Transverse colon (tissue), 4 donors: ENCODE measurements at regions not wholly inside any gene's neighbourhood (a gene's known extent, or its start where the extent isn't known, plus 50 kb on each side); places are given as distances from the start of the nearest gene placed in this dataset.

Experiments
- DNase-seq: peaks from one replicate; pipeline ENCODE4 v3.0.0-alpha.2; 2019
- H3K27ac ChIP-seq, 4 donors: fragments of 200-600 bp; sonication (generic); 2 replicates each; pipeline ENCODE4 v1.5.1; 2016 to 2018; ENCODE audit warnings: inconsistent platforms in 4 of 4
- H3K27me3 ChIP-seq: fragments of 200-600 bp; sonication (generic); 2 replicates; pipeline ENCODE4 v1.5.1; 2017; ENCODE audit warnings: inconsistent platforms
- H3K36me3 ChIP-seq, 4 donors: fragments of 200-600 bp; sonication (generic); 2 replicates each; pipeline ENCODE4 v1.5.1; 2017 to 2019; ENCODE audit warnings: inconsistent platforms in 4 of 4
- H3K4me1 ChIP-seq, 4 donors: fragments of 200-600 bp; sonication (generic); 2 replicates each; pipeline ENCODE4 v1.5.1; 2017 to 2020; ENCODE audit warnings: inconsistent platforms in 4 of 4
- H3K4me3 ChIP-seq, 4 donors: fragments of 200-600 bp; sonication (generic); 1 replicate in 1 of 4; 2 replicates in 3 of 4; pipeline versions ENCODE4 v1.5.1 to v1.6.1; 2017 to 2019; ENCODE audit warnings: inconsistent platforms in 4 of 4
- H3K9me3 ChIP-seq, 2 donors: fragments of 200-600 bp; sonication (generic); 2 replicates each; pipeline ENCODE4 v1.5.1; 2017 to 2019; ENCODE audit warnings: inconsistent platforms in 2 of 2
- EP300 ChIP-seq: sonication (generic); formaldehyde crosslinking; IDR thresholded peaks from one replicate; pipeline ENCODE4 v1.6.1; 2017; ENCODE audit warnings: antibody characterized with exemption, low read depth
- POLR2A ChIP-seq: fragments of 450-650 bp; IDR thresholded peaks from one replicate; pipeline ENCODE4 v1.6.1; 2016; ENCODE audit warnings: antibody characterized with exemption, mild to moderate bottlenecking, moderate library complexity
- POLR2AphosphoS5 ChIP-seq, 3 donors: sonication (generic); formaldehyde crosslinking; IDR thresholded peaks; one replicate each; pipeline ENCODE4 v1.6.1; 2016; ENCODE audit warnings: antibody characterized with exemption in 3 of 3
- WGBS, 2 donors: methylation state at CpG; one replicate each; pipeline ENCODE4 v1.1.5; 2018; ENCODE audit warnings: low coverage in 1 of 2; 5-methylcytosine and 5-hydroxymethylcytosine counted together
- in situ Hi-C, 4 donors: fragments of 200-750 bp; cut with MboI; loops; one replicate each; pipeline versions ENCODE4 v1.15.0 to v1.15.1; 2017; ENCODE audit warnings: low sequenced_read_pairs in 3 of 4, low pct_ligation_motif_present in 1 of 4, low pct_unique_long_range_greater_than_20kb in 1 of 4
- intact Hi-C: fragments of 100-400 bp; cut with DNase I; formaldehyde crosslinking; loops from one replicate; pipeline ENCODE4 v1.15.1; 2023; ENCODE audit warnings: low total_unique reads
- TF ChIP-seq, protein P1 (sequence below), 5 experiments: fragments of 200-600 bp in 3 of 5; fragments of 450-650 bp in 2 of 5; sonication (generic) in 3 of 5; IDR thresholded peaks; 1 replicate in 2 of 5; 2 replicates in 3 of 5; pipeline ENCODE4 v1.5.1; 2016 to 2017; ENCODE audit warnings: antibody characterized with exemption in 5 of 5, inconsistent platforms in 3 of 5, mild to moderate bottlenecking in 2 of 5, moderate library complexity in 1 of 5

DNA sequence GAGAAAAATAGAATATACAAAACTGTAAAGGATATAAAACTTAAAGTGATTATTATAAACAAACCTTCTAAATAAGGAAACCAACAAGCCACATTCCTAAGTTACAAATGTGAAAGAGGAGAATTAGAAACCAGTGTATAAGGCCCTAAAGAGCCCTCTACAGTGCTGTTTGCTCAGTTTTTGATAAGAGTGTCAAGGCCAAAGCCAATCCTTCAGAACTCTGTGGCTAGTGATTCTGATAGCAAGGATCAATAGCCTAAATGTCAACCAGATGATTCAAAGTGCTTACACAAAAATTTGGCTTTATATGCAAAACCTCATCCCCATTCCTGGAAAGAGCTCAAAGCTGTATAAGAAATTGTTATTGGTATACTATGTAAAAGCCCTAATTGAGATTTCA is 104.6 kb upstream of the HTR1E start:
- DNase-seq, result no peak
- no peak overlapping the region for H3K4me3 ChIP-seq
- H3K27ac ChIP-seq, result no peak overlapping the region
- intact Hi-C loops (no loop called here), in situ Hi-C loops (no loop called here)
- TF ChIP-seq, protein P1, sequence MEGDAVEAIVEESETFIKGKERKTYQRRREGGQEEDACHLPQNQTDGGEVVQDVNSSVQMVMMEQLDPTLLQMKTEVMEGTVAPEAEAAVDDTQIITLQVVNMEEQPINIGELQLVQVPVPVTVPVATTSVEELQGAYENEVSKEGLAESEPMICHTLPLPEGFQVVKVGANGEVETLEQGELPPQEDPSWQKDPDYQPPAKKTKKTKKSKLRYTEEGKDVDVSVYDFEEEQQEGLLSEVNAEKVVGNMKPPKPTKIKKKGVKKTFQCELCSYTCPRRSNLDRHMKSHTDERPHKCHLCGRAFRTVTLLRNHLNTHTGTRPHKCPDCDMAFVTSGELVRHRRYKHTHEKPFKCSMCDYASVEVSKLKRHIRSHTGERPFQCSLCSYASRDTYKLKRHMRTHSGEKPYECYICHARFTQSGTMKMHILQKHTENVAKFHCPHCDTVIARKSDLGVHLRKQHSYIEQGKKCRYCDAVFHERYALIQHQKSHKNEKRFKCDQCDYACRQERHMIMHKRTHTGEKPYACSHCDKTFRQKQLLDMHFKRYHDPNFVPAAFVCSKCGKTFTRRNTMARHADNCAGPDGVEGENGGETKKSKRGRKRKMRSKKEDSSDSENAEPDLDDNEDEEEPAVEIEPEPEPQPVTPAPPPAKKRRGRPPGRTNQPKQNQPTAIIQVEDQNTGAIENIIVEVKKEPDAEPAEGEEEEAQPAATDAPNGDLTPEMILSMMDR (IDR thresholded peaks at IDR 0.05), result no peak
- TF ChIP-seq POLR2AphosphoS5 (IDR thresholded peaks at IDR 0.05) (no peak), EP300 (no peak), POLR2A (no peak)
- H3K27me3 ChIP-seq, result no peaks in the 10 kb centered on the region
- H3K9me3 ChIP-seq, result no peaks in the 10 kb centered on the region
- no peaks in the 10 kb centered on the region for H3K36me3 ChIP-seq
- H3K4me1 ChIP-seq, result no peaks in the 10 kb centered on the region

DNA sequence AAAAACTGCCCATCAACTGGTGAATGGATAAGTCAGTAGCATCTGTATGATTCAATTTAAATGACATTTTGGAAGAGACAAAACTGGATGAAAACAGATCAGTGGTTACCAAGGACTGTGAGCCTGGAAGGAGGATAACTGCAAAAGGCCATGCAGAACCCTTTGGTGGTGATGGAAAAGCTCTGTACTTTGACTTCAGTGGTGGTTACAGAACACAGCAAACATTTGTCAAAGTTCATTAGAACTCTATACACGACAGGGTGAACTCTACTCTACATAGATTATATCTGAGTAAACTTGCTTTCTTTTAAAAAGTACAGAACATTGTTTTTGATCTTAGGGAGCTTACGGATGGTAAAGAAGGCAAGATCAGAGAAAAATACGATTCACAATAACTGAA is 111.9 kb upstream of the HTR1E start:
- intact Hi-C loops (no loop called here), in situ Hi-C loops (no loop called here)
- H3K36me3 ChIP-seq, result no peaks in the 10 kb centered on the region
- 29 to 43% methylated on average over 3 of the region's 3 CpGs for WGBS, 2 donors
- DNase-seq, result no peak
- no peak overlapping the region for H3K4me3 ChIP-seq
- TF ChIP-seq EP300 (no peak), POLR2AphosphoS5 (IDR thresholded peaks at IDR 0.05) (no peak)
- no peaks in the 10 kb centered on the region for H3K9me3 ChIP-seq
- no peaks in the 10 kb centered on the region for H3K4me1 ChIP-seq
- H3K27ac ChIP-seq, result no peak overlapping the region
- H3K27me3 ChIP-seq, result no peaks in the 10 kb centered on the region

DNA sequence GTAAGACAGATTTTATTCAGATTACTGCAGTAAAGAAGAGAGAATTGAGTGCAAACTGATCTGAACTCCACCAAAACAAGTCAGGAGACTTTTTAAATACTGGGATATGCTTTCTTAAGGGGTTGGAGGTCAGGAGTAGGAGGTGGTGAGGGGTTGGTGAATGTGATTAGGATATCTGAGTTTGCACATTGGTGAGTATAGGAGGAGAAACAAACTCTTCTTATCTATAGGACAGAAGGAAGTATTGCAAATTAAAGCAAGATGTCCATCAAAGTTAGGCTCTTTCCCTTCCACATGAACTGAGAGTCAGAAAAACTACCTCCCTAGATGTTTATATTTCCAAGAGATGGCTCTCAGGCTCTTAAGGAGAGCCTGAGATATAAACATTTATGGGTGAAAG is 114.6 kb upstream of the HTR1E start:
- no peaks in the 10 kb centered on the region for H3K36me3 ChIP-seq
- H3K27me3 ChIP-seq, result no peaks in the 10 kb centered on the region
- in situ Hi-C loops, result no loop called here
- no peak for DNase-seq
- H3K4me1 ChIP-seq, result no peaks in the 10 kb centered on the region
- intact Hi-C loops, result no loop called here
- H3K9me3 ChIP-seq, result peaks cover 0 to 2% of the 10 kb centered on the region in 2 donors
- no peak overlapping the region for H3K27ac ChIP-seq
- H3K4me3 ChIP-seq, result no peak overlapping the region
- TF ChIP-seq POLR2A (no peak), POLR2AphosphoS5 (IDR thresholded peaks at IDR 0.05) (no peak)

DNA sequence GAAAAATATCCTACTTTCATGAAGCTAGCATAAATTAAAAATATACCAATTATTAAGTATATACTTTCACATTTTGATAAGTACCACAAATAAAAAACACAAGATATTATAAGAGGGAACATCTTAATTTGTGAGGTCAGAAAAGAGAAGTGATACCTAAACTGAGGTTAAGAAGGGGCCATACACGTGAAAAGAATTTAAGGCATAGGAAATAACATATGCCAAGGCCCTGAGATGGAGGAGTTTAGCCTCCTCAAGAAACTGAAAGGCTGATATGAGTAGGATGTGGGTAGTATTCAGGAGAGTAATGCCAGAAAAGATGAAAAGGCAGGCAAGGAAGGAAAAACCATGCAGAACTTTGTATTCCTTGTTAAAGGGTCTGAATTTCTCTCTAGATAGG is 116.6 kb upstream of the HTR1E start:
- Histone ChIP-seq H3K4me1 (no peaks in the 10 kb centered on the region), H3K27me3 (no peaks in the 10 kb centered on the region), H3K36me3 (no peaks in the 10 kb centered on the region), H3K27ac (no peak overlapping the region), H3K9me3 (peaks cover 0 to 2% of the 10 kb centered on the region in 2 donors), H3K4me3 (no peak overlapping the region)
- intact Hi-C loops, result no loop called here
- TF ChIP-seq, protein P1 (IDR thresholded peaks at IDR 0.05), result no peak
- TF ChIP-seq POLR2A (no peak), EP300 (no peak), POLR2AphosphoS5 (IDR thresholded peaks at IDR 0.05) (no peak)
- in situ Hi-C loops, result no loop called here
- DNase-seq, result no peak
- WGBS, 2 donors, result 14 to 29% methylated on average over 1 of the region's 1 CpG

DNA sequence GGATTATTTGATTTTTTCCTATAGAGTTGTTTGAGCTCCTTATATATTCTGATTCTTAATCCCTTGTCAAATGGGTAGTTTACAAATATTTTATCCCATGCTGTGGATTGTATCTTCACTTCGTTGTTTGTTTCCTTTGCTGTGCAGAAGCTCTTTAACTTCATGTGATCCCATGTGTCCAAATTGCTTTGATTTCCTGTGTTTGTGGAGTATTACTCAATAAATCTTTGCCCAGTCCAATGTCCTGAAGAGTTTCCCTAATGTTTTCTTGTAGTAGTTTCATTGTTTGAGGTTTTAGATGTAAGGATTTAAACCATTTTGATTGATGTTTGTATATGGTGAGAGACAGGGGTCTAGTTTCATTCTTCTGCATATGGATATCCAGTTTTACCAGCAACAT is 143.7 kb upstream of the HTR1E start:
- DNase-seq, result no peak
- Histone ChIP-seq H3K27ac (no peak overlapping the region), H3K36me3 (no peaks in the 10 kb centered on the region), H3K27me3 (no peaks in the 10 kb centered on the region), H3K4me1 (no peaks in the 10 kb centered on the region), H3K4me3 (no peak overlapping the region), H3K9me3 (no peaks in the 10 kb centered on the region)
- in situ Hi-C loops (no loop called here), intact Hi-C loops (no loop called here)
- TF ChIP-seq POLR2A (no peak), EP300 (no peak), POLR2AphosphoS5 (IDR thresholded peaks at IDR 0.05) (no peak)
- TF ChIP-seq, protein P1 (IDR thresholded peaks at IDR 0.05), result no peak
- 45 to 59% methylated on average over 1 of the region's 1 CpG for WGBS, 2 donors
